GM23338 (cell line): ENCODE measurements at regions not wholly inside any gene's neighbourhood (a gene's known extent, or its start where the extent isn't known, plus 50 kb on each side); places are given as distances from the start of the nearest gene placed in this dataset.

ENCODE experiments used
- CREB1 ChIP-seq: fragments of 250-450 bp; sonication (Bioruptor Pico); IDR thresholded peaks from 2 replicates; pipeline ENCODE4 v1.5.0; 2020; ENCODE audit warnings: low read depth, mild to moderate bottlenecking, moderate library complexity
- CTCF ChIP-seq, 2 experiments: fragments of 200-600 bp in 1 of 2; sonication (generic) in 1 of 2; conservative IDR thresholded peaks; 2 replicates each; pipeline versions ENCODE4 v1.5.1 to v1.6.1; 2016 to 2017; ENCODE audit warnings: antibody characterized with exemption in 2 of 2, low read depth in 2 of 2, mild to moderate bottlenecking in 2 of 2, moderate library complexity in 1 of 2
- ETS1 ChIP-seq: IDR thresholded peaks from 2 replicates; pipeline ENCODE4 v1.6.1; 2016; ENCODE audit warnings: antibody characterized with exemption
- EZH2 ChIP-seq: fragments of 200-600 bp; sonication (generic); IDR thresholded peaks from one replicate; pipeline ENCODE4 v1.8.0; 2017; ENCODE audit warnings: antibody characterized with exemption, mild to moderate bottlenecking, low read depth; ENCODE audit not compliant: unreplicated experiment
- EZH2phosphoT487 ChIP-seq: fragments of 200-600 bp; sonication (generic); IDR thresholded peaks from one replicate; pipeline ENCODE4 v1.8.1; 2018; ENCODE audit warnings: antibody characterized with exemption; ENCODE audit not compliant: unreplicated experiment
- JUNB ChIP-seq: IDR thresholded peaks from one replicate; pipeline ENCODE4 v1.6.1; 2016; ENCODE audit warnings: antibody characterized with exemption; ENCODE audit not compliant: unreplicated experiment
- NANOG ChIP-seq: IDR thresholded peaks from 2 replicates; pipeline ENCODE4 v1.6.1; 2016; ENCODE audit warnings: antibody characterized with exemption, borderline replicate concordance
- POLR2AphosphoS5 ChIP-seq: IDR thresholded peaks from 2 replicates; pipeline ENCODE4 v1.6.1; 2016; ENCODE audit warnings: antibody characterized with exemption, low read depth
- REST ChIP-seq: IDR thresholded peaks from one replicate; pipeline ENCODE4 v1.6.1; 2018; ENCODE audit warnings: antibody characterized with exemption; ENCODE audit not compliant: unreplicated experiment
- ZNF114 ChIP-seq: fragments of 250-450 bp; sonication (Bioruptor Pico); IDR thresholded peaks from 2 replicates; pipeline ENCODE4 v1.5.0; 2020; ENCODE audit warnings: mild to moderate bottlenecking, moderate library complexity

- TF ChIP-seq CTCF (conservative IDR thresholded peaks at IDR 0.05; ENCODE audit: low read depth in 2 of 2) (no peak), EZH2 (no peak), POLR2AphosphoS5 (no peak), ETS1 (no peak), REST (no peak), EZH2phosphoT487 (no peak), JUNB (no peak), CREB1 (no peak), ZNF114 (CRISPR knock-in tag) (no peak), NANOG (no peak)
Measured at GRCh38 chr9:88754886-88755285, 219.9 kb downstream of the NXNL2 start.
